ENCODE measurements at regions not wholly inside any gene's neighbourhood (a gene's known extent, or its start where the extent isn't known, plus 50 kb on each side); places are given as distances from the start of the nearest gene placed in this dataset.

DNA sequence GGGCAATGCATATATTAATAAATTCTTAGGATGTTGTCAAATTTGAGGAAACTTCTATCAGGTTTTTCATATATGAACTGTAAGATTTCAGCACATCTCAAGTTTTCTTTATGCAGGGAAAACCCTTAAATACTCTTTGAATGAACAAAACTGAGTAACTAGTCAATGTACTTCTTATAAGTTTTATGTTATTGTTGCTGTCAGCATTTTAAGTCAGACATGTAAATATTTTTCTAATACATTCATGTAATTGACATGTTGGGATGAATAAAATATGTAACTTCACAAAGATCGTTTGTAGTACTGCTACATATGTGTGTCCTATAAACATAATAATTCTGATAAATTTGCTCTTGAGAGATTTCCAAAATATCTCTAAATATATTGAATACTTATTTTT is 109.6 kb downstream of the BMP4 start:
- H3K4me1 ChIP-seq (ENCODE audit: insufficient read depth) = no peaks in the 10 kb centered on the region
- DNase-seq = no peak
- H3K4me3 ChIP-seq = no peak overlapping the region
- intact Hi-C loops (cut with DNase I) = no loop called here
- no peak overlapping the region for H3K27ac ChIP-seq
- H3K9me3 ChIP-seq = no peaks in the 10 kb centered on the region
- no peaks in the 10 kb centered on the region for H3K36me3 ChIP-seq
- no peaks in the 10 kb centered on the region for H3K27me3 ChIP-seq
- TF ChIP-seq POLR2A (IDR thresholded peaks at IDR 0.05) = no peak
- TF ChIP-seq, protein P1, sequence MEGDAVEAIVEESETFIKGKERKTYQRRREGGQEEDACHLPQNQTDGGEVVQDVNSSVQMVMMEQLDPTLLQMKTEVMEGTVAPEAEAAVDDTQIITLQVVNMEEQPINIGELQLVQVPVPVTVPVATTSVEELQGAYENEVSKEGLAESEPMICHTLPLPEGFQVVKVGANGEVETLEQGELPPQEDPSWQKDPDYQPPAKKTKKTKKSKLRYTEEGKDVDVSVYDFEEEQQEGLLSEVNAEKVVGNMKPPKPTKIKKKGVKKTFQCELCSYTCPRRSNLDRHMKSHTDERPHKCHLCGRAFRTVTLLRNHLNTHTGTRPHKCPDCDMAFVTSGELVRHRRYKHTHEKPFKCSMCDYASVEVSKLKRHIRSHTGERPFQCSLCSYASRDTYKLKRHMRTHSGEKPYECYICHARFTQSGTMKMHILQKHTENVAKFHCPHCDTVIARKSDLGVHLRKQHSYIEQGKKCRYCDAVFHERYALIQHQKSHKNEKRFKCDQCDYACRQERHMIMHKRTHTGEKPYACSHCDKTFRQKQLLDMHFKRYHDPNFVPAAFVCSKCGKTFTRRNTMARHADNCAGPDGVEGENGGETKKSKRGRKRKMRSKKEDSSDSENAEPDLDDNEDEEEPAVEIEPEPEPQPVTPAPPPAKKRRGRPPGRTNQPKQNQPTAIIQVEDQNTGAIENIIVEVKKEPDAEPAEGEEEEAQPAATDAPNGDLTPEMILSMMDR (IDR thresholded peaks at IDR 0.05) = no peak
- TF ChIP-seq EP300 (IDR thresholded peaks at IDR 0.05) = no peak
- 63 to 77% (median 74%) methylated on average over 1 of the region's 1 CpG for WGBS, 3 donors

DNA sequence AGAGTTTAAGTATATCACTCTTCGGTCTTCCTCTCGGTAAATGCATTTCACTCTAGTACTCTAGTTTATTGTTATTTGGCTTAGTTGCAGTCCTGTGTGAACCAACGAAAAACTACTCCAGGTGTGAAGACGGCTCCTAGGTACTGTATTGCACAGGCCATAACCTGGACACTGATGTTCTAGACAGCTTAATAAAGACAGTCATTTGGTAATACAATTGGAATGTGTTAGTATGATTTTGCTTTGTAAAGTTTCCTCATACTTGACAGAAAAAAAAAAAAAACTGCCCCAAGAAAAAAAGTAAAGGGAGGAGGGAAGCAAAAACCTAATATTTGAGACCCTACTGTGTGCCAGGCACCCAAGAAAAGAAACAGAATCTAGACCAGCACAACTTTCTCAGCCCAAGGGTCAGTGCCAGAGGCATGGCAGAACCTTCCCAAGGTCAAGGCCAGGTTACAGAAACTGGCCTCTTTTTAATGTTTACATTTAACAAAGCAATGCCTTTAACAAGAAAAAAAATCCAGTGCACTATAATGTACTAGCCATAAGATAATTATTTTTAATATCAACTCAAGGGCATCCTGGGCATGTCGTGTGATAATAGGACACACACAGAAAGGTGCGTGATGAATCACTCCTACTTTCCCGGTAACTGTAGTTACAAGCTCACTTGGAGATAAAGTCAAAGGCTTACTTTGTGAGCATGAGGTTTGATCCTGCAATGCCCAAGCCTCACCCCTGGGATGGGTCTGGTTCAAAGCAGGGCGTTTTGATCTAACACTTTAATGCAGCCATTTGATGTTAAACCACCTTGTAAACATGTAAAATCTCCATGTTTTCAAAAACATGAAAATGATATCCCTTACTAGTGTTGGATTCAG is 110.6 kb downstream of the BMP4 start:
- intact Hi-C loops (cut with DNase I) = no loop called here
- H3K9me3 ChIP-seq = no peaks in the 10 kb centered on the region
- no peak for DNase-seq
- no peaks in the 10 kb centered on the region for H3K27me3 ChIP-seq
- no peak overlapping the region for H3K4me3 ChIP-seq
- H3K36me3 ChIP-seq = no peaks in the 10 kb centered on the region
- no peaks in the 10 kb centered on the region for H3K4me1 ChIP-seq (ENCODE audit: insufficient read depth)
- TF ChIP-seq, protein P1 (IDR thresholded peaks at IDR 0.05) = no peak
- TF ChIP-seq EP300 (IDR thresholded peaks at IDR 0.05) (no peak), POLR2A (IDR thresholded peaks at IDR 0.05) (no peak)
- H3K27ac ChIP-seq = no peak overlapping the region
- 74 to 77% (median 75%) methylated on average over 8 of the region's 8 CpGs for WGBS, 3 donors

DNA sequence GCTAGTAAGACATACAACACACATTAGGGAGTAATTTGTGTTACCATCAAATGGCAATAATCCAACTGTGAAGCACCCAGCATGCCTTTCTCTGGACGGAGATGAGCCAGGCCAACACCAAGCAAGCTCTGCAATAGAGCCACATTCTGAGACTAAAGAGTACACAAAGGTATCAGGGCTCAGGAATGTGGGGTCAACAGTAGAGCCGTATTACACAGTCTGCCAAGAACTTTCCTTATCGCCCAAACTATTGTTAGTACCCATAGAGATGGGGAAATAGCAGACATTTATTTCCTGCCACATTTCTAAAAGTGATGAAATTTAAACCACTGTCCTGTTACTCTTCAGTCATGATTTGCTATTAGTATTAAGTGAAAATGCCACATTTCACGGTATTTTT is 113.7 kb downstream of the BMP4 start:
- H3K27ac ChIP-seq = no peak overlapping the region
- H3K4me1 ChIP-seq (ENCODE audit: insufficient read depth) = no peaks in the 10 kb centered on the region
- 42 to 47% (median 45%) methylated on average over 4 of the region's 4 CpGs for WGBS, 3 donors
- no peak overlapping the region for H3K4me3 ChIP-seq
- H3K27me3 ChIP-seq = no peaks in the 10 kb centered on the region
- DNase-seq = no peak
- TF ChIP-seq, protein P1 (IDR thresholded peaks at IDR 0.05) = no peak
- TF ChIP-seq EP300 (IDR thresholded peaks at IDR 0.05) (no peak), POLR2A (IDR thresholded peaks at IDR 0.05) (no peak)
- no peaks in the 10 kb centered on the region for H3K9me3 ChIP-seq
- H3K36me3 ChIP-seq = no peaks in the 10 kb centered on the region
- intact Hi-C loops (cut with DNase I) = no loop called here

DNA sequence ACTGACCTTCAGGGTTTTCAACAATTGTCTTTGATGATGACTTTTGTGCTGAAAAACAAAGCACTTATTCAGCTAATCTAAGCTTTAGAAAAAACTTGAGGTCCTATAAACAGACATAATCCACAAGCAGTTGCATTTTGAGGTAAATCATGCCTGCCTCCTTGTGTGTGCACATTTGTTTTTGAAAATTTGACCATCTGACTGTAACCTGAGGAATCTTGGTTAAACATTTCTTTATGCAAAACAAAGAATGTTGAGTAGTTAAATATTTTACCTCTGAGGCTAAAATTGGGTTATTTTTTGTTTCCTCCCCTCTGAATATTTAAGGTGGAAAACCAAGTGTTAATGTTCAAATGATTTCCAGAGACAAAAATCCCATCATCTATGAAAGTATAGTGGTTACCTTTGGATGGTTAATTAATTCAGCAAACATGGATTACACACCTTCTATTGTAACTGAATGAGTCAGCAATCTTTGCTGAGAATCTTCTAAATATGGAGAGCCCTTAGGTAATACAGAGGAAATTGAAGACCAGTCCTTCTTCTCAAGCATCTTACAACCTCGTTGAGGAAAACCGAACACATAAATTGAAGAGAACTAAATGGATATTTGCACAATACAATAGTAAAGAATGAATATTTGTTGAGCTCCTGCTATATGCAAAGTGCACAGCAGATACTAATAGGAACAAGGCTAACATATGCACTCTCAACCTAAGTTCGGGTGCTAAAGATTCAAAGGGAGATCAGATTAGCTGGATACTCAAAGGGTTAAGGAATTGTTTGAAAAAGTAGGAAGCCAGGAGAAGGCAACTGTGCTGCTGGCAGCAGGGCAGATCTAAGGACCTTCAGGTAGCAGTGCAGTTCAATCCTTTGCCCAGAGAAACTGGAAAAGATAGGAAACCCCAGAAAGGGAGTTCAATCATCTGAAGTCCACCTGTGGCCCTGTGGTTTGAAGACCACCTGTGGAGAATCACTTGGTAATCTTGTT is 115.2 kb downstream of the BMP4 start:
- DNase-seq = no peak
- Histone ChIP-seq H3K27me3 (no peaks in the 10 kb centered on the region), H3K27ac (no peak overlapping the region), H3K36me3 (no peaks in the 10 kb centered on the region), H3K9me3 (no peaks in the 10 kb centered on the region), H3K4me1 (ENCODE audit: insufficient read depth) (no peaks in the 10 kb centered on the region), H3K4me3 (no peak overlapping the region)
- intact Hi-C loops (cut with DNase I) = no loop called here
- TF ChIP-seq EP300 (IDR thresholded peaks at IDR 0.05) = no peak
- TF ChIP-seq POLR2A (IDR thresholded peaks at IDR 0.05) = no peak
- TF ChIP-seq, protein P1 (IDR thresholded peaks at IDR 0.05) = no peak
- WGBS, 3 donors = 86 to 92% (median 89%) methylated on average over 3 of the region's 3 CpGs

Measured in ovary (tissue), 7 donors.